GM19025 (cell line): ENCODE measurements at regions not wholly inside any gene's neighbourhood (a gene's known extent, or its start where the extent isn't known, plus 50 kb on each side); places are given as distances from the start of the nearest gene placed in this dataset.
"Not testable (repeated sequence)": the region's sequence is repeated elsewhere in the genome, so short reads cannot be mapped to it uniquely, and the experiment has no call there.

Source experiments
- ATAC-seq: cut with Tn5 transposase; IDR thresholded peaks from one replicate; pipeline ENCODE4 v1.9.1; 2021; ENCODE audit warnings: mild to moderate bottlenecking, low read depth, moderate library complexity; ENCODE audit not compliant: unreplicated experiment

- not testable (repeated sequence) for ATAC-seq
These were observed 136.2 kb downstream of the IGLL1 start for GRCh38 chr22:23443905-23444304.

- not testable (repeated sequence) for ATAC-seq
These were observed 140.5 kb downstream of the IGLL1 start for GRCh38 chr22:23439581-23439980.

- no peak for ATAC-seq
These were observed 141.9 kb downstream of the IGLL1 start for GRCh38 chr22:23438216-23438615.

GRCh38 chr22:23437779-23438178, 142.3 kb downstream of the IGLL1 start:
- ATAC-seq = no peak

GRCh38 chr22:23437107-23437395, 143.0 kb downstream of the IGLL1 start:
- ATAC-seq = not testable (repeated sequence)

- not testable (repeated sequence) for ATAC-seq
These were observed 143.6 kb downstream of the IGLL1 start for GRCh38 chr22:23436354-23437106.

- not testable (repeated sequence) for ATAC-seq
These were observed 144.9 kb downstream of the IGLL1 start for GRCh38 chr22:23435186-23435585.

GRCh38 chr22:23434198-23434830, 145.8 kb downstream of the IGLL1 start:
- not testable (repeated sequence) for ATAC-seq

- not testable (repeated sequence) for ATAC-seq
These were observed 146.7 kb downstream of the IGLL1 start for GRCh38 chr22:23433127-23434005.

- ATAC-seq = not testable (repeated sequence)
These were observed 147.4 kb downstream of the IGLL1 start for GRCh38 chr22:23432719-23433118.

GRCh38 chr22:23431337-23432072, 148.6 kb downstream of the IGLL1 start:
- no peak for ATAC-seq

- ATAC-seq = not testable (repeated sequence)
These were observed 155.5 kb downstream of the IGLL1 start for GRCh38 chr22:23424551-23425068.

- ATAC-seq = no peak
These were observed 156.1 kb downstream of the IGLL1 start for GRCh38 chr22:23424031-23424430.

- not testable (repeated sequence) for ATAC-seq
These were observed 157.8 kb downstream of the IGLL1 start for GRCh38 chr22:23422281-23422680.

GRCh38 chr22:23421300-23421699, 158.8 kb downstream of the IGLL1 start:
- ATAC-seq = not testable (repeated sequence)

- no peak for ATAC-seq
These were observed 160.2 kb downstream of the IGLL1 start for GRCh38 chr22:23419931-23420330.

GRCh38 chr22:23419171-23419570, 160.9 kb downstream of the IGLL1 start:
- no peak for ATAC-seq

- no peak for ATAC-seq
These were observed 161.8 kb downstream of the IGLL1 start for GRCh38 chr22:23418159-23418788.

GRCh38 chr22:23417327-23417726, 162.8 kb downstream of the IGLL1 start:
- ATAC-seq = not testable (repeated sequence)
